AG08396 (cell line): ENCODE measurements at regions not wholly inside any gene's neighbourhood (a gene's known extent, or its start where the extent isn't known, plus 50 kb on each side); places are given as distances from the start of the nearest gene placed in this dataset.

Source experiments
- DNase-seq: peaks from one replicate; pipeline ENCODE4 v3.0.0; 2012; ENCODE audit warnings: low spot score, mixed read lengths

DNA sequence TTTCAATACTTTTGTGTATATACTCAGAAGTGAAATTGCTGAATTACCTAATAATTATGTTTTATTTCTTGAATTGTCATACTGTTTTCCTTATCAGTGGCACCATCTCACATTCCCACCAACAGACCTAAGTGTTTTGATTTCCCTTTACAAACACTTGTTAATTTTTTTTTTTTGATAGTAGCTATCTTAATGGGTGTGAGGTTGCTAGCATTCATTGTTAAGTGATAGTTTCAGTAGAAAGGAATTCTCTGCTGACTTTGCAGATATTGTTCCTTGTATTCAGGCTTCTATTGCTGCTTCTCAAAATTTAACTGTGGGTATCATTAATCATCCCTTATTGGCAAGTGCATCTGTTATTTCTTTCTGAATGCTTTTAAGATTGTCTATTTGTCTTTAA, 927.5 kb upstream of the SLIT2 start:
- DNase-seq, result no peak

DNA sequence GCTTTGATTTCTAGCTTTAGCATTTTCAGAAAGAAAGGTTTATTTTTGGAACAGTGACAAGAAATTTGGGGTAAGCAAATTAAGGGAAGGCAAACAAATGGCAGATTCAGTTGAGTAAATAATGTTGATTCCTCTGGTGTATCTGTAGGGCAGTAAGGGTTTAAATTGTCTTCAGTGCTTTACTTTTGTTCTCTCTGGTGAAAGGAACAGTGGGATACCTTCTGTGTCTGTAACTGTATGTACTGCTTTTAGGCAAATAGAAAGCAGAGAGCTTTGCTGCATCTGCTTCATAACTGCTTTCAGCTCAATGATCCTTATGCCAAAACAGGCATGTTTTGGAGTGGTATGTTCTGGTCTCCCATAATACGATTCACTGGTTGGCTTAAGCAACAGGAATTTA, 932.1 kb upstream of the SLIT2 start:
- DNase-seq, result no peak

DNA sequence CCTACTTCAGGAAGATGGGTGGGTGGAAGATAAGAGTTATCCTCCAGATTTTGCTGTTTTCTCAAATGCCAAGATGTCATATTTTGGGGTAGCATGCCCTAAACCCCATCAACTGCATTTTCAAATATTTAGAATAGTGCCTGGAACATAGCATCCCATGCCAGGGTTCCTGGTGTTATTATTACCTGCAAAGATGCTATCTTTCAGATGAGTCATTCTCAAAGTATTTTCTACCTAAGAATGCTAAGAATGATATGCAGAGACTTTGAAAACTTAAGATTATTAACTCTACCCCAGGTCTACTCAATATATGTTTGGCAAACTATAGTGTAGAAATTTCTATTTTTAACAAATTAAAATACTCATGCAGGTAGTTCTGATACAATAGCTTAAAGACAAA, 934.3 kb upstream of the SLIT2 start:
- DNase-seq, result no peak

DNA sequence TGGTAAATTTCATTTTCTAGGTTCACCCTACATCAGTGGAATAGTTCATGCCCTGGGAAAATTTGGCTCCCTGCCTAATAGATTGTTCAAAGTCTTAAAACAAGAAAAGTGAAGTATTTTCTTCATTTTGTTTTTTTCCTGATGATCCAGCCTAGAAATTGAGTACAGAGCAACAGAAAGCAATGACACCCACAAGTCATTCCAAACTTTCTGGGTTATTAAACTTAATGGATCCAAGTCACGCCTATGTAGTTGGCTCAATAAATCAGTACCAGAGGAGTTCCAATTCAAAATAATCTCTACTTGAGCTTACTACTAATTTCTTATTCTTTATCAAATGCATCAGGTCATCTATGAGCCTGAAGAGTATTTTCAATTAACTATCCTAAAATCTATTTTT, 937.6 kb upstream of the SLIT2 start:
- DNase-seq, result no peak

DNA sequence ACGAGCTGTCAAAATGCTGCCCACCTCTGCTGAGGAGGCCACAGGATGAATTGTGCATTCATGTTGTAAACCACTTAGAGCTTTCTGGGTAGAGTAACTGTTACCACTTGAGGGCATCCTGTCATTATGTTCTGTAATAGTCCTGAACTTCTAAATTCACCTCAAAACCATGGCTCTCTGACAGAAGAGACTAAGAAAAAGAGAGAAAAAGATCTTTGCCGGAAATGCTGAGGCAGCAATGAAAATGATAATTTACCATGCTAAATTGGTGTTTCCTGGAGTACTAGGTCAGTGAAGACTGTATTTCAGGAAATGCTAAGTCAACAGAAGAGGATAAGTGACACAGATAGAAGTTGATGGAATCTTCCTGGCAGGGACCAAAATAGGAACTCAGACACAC, 942.3 kb upstream of the SLIT2 start:
- DNase-seq, result peak; percentile 26

DNA sequence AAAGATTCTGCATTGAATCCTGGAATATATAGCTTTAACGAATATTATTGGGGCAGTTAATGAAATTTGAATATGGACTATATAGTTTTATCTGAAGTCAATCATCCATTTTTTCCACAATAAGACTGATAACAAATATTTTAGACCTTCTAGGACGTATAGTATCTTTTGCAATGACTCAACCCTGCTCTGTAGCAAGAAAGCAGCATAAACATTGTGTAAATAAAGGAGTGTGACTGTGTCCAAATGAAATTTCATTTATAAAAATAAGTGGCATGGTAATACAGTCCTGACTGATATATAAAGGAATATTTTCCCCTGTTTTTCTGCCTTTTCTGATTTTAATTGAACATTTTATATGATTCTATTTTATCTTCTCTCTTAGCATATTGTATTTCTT, 947.7 kb upstream of the SLIT2 start:
- DNase-seq, result no peak

DNA sequence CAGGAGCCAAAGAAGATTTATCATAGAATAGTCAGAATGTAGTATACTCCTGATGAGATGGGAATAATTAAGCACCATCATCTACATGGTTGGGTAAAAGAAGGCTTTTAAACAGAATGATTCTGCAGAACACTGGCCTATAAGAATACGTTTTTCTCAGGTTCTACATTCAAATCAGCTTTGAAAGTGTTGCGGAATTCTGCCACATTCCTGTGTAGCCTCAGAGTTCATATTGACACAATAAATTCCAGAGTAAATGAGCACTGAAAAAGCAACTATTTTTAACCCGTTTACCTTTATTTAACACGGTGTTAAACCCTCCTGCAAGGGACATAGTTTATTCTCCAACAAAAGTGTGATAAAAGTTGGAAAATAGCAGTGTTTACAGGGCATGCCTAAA, 950.2 kb upstream of the SLIT2 start:
- DNase-seq, result no peak

DNA sequence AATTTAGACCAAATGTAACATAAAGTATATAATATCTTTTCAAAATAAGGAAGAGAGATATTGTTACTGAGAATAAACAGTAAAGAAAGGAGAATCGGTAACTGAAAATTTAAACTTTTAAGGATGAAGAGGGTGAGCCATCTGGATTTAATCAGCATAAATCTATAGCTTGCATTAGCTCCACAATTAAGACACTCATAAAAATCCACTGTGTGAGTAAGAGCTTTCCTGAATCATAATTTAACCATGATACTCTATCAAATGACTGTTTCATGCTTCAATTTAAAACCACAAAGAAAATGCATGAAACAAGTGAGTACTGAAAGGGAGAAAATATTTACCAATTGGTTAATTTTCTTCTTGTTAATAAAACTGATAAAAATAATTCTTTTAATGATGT, 951.5 kb upstream of the SLIT2 start:
- peak; percentile 4 for DNase-seq

DNA sequence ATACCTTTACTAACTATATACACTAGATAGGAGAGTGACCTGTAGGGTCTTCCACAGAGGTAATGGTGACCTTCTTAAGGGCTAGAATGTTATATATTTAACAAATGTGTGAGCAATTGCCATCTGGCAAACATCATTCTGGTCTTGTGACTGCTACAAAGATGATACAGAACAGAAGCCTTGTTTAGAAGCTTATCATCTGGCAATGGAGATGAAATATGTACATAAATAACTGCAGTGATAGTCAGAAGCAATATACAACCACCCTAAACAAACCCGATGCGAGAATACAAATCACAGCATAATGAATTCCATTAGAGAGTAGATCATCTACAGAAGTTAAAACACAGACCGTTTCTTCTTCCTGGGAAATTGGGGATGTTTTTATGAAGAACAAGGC, 952.7 kb upstream of the SLIT2 start:
- no peak for DNase-seq

DNA sequence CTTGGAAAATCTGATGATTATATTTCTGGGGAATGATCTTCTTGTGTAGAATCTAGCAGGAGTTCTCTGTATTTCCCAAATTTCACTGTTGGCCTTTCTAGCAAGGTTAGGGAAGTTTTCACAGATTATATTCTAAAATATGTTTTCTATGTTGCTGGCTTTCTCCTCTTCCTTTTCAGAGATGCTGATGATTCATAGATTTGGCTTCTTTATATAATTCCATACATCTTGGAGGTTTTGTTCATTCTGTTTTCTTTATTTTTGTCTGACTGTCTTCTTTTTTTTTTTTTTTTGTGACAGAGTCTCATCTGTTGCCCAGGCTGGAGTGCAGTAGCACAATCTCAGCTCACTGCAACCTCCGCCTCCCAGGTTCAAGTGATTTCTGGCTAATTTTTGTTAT, 957.9 kb upstream of the SLIT2 start:
- DNase-seq, result no peak

DNA sequence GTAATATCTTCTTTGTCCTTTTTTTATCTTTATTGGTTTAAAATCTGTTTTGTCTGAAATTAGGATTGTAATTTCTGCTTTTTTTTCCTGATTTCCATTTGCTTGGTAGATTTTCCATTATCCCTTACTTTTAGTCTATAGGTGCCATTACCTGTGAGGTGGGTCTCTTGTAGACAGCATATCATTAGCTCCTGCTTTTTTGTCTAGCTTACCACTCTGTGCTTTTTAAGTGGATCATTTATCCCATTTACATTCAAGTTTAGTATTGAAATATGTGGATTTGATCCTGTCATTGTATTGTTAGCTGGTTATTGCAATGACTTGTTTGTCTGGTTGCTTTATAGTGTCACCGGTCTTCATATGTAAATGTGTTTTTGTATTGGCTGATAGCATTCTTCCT, 958.6 kb upstream of the SLIT2 start:
- no peak for DNase-seq

DNA sequence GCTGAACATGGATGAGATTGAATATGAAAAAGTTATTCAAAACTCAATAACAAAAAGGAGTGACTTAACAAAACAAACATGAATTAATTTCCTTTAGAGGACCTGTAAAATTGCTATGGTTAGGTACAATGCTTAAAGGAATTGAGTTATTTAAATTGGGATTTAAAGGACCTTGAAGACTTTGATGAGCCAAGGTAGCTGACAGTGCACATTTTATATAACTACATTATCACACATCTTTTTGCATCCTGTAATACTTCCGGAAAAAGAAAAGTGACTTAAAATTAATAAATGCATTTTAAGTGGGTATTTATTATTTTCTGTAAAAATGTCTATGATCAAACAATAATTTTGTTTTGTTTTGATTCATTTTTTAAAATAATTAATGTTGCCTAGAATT, 964.8 kb upstream of the SLIT2 start:
- no peak for DNase-seq

DNA sequence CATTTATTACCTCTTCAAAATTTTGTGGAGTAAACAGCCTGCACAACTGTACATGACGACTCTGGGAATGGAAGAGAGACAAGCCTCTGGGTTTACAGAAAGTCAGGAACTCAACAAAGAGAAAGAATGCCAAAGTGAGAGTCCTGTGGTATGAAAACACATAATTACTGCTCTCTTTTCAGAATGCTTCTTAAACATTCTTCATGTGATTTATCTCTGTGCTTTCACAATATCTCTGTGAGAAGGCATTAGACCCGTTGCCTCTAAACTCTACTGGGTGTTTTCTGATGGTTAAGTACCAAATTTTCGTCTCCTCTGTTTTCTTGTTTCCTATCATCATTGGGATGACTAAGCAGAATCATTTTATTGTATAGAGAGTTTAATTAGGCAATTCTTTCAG, 966.6 kb upstream of the SLIT2 start:
- DNase-seq, result no peak

DNA sequence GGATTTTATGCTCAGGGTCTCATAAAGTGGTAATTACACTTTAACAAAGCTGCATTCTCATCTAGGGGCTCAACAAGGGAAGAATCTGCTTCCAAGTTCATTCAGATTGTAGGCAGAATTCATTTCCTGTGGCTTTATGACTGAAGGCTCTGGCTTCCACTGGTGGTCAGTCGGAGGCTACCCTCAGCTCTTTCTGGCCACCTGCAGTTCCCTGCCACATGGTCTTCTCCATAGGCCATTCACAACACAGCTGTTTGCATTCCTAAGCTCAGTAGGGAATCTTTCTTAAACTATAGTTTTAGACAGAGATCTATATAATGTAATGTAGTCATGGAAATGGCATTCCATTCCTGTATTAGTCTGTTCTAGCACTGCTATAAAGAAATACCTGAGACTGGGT, 973.0 kb upstream of the SLIT2 start:
- no peak for DNase-seq

DNA sequence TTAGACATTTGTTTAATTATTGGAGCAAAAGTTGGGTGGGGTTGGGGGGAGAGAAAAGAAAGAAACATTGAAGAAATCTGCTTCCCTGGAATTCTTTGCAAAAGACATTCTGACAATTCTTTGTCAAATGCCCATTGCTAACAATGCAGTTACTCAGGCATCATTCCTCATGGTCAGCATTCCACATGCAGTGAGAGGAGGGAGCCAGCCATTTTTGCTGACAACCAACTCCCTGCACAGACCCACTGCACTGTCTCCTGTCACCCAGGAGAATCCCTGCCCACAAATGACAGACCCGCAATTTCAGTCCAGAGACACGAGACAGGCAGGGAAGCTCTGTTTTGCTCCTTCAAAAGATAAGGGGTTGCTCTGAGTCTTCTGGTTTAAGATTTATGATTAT, 985.1 kb upstream of the SLIT2 start:
- DNase-seq, result no peak

DNA sequence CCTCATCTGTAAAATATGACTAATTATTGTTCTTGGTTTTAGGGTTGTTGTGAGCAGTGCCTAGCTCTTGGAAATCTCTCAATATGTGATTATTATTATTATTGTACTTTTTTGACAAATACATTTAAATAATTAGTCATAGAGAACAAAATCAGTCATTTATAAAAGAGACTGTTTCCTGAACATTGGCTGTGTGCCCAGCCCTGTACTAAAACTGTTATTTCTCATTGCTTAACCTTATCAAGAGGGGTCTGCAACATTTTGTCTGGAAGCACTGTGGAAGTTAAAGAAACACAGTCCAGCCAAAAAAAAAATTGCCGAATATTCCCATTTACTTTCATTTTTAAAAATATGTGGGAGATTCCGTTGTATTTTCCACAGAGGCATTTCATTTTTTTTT, 989.2 kb upstream of the SLIT2 start:
- DNase-seq, result no peak

DNA sequence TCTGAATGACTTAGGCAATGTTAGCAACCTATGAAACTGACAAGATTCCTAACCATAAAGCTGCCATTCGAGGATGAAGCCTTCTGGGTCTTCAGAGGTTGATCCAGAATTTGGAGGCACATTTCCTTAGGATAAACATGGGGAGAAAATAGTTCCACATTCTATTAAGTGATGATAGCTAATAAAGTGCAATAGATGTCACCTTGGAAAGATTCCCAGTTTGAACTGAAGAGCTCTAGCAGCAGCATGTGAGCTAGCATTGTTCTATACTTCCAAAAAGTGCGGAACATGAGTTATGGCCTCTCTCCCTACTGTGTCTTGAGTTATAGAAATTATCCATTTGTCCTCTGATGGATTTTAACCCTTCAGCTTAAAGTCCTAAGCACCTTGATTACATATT, 991.4 kb upstream of the SLIT2 start:
- no peak for DNase-seq

DNA sequence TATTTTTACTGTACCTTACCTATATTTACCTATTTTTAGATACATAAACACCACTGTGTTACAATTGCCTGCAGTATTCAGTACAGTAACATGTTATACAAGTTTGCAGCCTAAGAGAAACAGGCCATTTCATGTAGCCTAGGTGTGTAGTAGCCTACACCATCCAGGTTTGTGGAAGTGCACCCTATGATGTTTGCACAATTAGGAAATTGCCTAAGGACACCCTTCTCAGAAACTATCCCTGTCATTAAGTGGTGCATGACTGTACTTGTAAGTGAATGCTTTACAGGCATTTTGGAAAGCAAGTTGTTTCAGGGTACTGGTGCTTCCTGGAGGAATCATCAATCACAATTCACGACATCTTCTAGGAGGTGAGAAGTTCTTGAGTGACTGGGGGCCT, 991.8 kb upstream of the SLIT2 start:
- no peak for DNase-seq

DNA sequence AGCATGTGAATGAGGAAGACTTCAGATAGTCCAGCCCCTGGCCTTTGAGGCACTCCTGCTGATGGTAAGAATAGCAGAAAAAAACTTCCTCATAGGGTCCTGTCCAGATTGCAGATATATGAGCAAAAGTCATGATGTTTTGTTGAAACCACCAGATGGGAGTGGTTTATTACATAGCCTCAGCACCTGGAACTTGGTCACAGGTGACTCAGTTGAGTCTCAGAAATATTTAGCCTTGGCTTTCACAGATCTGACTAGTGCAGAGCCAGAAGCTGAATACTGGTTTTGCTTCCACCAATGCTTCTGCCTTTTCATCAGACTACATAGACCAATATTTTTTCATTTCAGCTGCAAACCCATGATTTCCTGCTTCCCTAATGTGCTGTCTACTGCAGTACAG, 994.9 kb upstream of the SLIT2 start:
- DNase-seq, result no peak

DNA sequence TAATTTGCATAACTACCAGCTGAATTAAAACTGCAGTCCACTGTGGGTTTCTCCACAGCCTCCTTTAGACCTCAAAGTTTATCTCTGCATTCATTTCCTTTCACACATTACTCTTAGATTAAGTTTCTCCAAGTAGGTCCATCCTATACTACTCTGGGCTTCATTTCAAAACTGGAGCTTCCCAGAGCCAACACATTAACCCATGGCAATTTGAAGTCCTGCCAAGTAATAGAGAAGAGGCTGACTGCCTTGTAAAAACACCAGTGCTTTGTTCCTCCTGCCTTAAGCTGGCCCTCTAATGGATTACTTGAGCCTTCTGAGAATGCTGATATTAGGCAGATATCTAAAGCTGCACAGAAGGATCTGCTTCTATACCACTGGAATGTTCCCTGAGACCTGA, 997.2 kb upstream of the SLIT2 start:
- no peak for DNase-seq

DNA sequence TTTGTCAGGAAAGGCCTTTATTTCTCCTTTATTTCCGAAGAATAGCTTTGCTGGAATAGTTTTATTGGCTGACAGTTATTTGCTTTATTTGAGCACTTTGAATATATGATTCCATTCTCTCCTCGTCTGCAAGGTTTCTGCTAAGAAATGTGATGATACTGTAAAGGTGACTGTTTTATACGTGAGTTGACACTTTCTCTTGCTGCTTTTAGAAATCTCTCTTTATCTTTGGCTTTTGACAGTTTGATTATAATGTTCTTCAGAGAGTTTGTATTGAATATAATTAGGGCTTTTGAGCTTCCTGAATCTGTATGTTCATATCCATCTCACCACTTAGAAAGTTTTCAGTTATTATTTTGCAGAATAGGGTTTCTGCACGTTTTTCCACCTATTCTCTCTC, 1003.7 kb upstream of the SLIT2 start:
- no peak for DNase-seq

DNA sequence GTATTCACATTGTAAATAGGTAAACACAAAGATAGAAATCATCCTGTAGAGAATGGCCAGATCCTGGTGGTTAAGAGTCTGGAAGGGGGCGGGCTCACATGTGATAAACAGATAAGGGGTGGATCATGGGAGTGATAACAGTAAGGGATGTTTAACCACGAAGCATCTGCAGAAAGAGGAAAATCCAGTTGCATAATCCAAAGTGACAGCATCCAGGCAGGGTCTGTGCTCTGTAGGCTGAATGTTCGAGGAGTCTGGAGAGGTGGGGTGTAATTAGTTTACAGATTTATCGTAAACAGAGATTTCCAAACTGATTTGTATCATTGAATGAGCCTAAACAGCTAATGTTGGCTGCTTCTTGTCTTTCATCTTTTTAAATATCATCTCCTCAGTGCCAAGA, 1009.8 kb upstream of the SLIT2 start:
- no peak for DNase-seq

DNA sequence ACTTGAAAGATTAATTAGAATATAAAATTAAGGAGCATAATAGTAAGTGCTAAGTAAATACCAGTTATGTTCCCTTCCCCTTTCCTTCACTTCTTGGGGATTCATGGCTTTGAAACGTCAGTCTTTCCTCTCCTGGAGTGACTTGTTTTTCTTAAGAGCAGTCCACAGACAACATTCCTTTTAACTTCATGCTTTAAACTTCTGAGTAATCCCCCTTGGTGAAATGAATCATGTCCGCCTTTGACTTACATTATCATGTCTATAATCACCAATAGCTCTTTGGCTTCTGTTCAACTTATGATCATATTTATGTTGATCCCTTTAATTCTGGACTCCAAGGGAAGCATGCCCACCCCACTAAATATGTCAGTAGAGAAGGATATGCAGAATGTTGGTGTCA, 1012.1 kb upstream of the SLIT2 start:
- no peak for DNase-seq

DNA sequence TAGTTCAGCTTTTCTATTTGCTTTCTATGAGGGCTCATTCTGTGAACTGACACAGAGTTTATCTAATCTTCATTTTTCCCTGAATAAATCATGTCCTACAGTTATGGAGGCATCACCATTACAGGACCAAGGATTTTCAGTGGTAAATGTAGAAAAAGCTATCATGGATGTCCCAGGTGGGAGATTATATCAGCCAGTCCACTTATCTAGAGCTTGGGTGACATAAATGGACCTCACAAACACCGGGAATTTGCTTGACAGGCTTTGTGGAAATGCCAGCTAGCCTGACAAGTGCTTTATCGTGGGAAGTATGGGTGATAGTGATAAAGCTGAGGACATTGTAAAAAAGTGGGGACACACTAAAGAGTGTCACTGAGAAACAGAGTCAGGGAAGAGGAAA, 1015.2 kb upstream of the SLIT2 start:
- no peak for DNase-seq

DNA sequence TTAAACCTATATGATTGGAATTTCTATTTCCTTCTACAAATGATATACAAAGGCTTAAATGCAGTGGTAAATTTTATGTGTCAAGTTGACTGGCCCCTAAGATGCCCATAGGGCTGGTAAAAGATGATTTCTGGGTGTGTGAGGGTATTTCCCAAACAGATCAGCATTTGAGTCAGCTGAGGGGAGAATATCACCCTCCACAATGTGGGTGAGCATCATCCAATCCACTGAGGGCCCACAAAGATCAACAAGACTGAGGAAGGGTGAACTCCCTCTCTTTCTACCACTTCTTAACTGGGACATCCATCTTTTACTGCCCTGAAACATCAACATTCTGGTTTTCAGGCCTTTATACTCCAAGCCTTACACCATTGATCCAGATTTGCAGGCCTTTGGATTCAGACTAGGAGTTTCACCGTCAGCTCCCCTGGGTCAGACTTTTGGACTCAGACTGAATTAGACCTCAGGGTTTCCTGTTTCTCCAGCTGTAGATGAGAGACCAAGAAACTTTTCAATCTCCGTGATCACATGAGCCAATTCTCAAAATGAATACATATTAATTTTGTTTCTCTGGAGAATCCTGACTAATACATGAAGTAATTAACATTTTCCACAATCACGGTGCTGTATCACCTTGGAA, 1020.7 kb upstream of the SLIT2 start:
- DNase-seq, result no peak
